Cerebellar nuclear complex (tissue), 1 donor: ENCODE measurements at regions not wholly inside any gene's neighbourhood (a gene's known extent, or its start where the extent isn't known, plus 50 kb on each side); places are given as distances from the start of the nearest gene placed in this dataset.
A peak's percentile ranks its signal among the peaks of the same experiment; 100 is the strongest.

ENCODE experiments used
- DNase-seq, 2 experiments: peaks; one replicate each; lab custom pipeline; 2025; lab: John Stamatoyannopoulos, UW

DNA sequence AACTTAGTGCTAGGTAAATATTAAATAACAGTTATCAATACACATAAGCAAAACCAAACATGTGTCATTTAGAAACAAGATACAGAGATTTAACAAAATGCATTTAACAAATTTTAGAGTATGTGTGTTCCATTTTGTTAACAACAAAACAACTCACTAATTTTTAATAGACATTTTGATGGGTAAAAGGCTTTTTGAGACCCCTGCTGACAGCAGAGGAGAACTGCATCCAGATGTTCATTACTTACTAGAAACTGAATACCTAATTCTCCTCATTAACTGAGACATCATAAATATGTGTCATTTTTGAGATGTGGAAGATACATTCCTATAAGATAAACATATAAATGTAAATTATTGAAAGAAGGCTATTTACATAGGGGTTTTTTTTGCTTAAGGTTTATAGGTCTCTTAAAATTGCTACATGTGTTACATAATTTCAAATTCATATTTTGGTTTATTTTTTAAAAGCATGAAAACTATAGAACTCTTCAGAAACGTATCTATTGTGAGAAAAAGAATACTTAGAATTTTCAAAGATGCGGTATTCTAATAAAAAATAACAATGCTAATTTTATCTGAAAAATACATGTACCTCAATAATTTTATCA lies 1009.8 kb downstream of the TUSC7 start:
- DNase-seq: no peak

GRCh38 chr3:117721866-117722265 lies 1012.3 kb downstream of the TUSC7 start:
- no peak for DNase-seq

DNA sequence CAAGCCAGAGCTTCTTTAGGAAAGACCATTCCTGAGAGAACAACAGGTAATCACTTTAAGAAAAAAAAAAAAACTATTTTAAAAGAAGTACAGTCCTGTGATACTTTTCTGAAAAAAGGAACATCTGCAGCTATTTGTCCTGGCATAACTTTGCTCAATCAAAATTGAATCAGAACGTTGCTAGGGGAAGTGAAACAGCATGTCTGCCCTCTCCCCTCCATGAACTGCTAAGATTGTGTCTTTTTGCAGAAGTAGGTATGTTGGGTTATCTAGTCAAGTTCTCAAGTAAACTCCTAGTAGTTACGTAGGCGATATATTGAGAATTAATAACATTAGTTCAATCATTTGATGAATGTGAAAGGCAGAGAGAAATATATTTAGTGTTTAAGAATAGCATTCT lies 1013.3 kb downstream of the TUSC7 start:
- DNase-seq: no peak

DNA sequence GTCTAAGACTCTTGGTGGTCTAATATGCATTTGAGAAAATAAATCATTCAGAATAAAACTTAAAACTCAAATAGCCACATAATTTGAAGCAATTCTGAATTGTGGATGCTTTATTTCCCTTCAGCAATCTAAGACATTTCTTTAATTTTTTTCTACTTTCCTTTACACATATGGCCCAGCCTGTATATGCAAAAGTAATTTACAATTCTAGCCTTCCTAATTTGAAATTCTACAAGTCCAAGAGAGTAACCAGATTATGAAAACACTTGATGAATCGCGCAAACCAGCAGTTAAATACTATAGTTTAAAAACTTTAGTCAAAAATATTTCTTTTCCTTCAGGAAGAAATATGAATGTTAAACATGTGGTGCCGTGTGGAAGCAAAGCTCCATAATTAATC lies 1014.2 kb downstream of the TUSC7 start:
- no peak for DNase-seq

DNA sequence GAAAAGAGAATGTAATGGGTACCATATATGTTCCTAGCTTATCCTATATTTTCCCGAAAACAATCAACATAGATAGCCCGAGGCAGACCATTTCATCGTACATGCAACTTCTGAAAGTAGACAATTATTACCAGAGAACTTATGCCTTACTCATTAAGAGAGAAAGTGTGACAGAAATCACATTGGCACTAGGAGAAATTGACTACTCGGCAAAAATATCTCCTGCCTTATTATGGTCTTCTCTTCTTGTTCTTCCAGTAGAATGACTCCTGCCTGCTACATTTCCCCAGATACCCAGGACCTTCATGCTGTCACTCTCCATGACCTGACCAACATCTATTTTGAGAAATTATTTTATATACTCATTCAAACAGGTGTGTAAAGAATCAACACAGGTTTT lies 1015.7 kb downstream of the TUSC7 start:
- DNase-seq: no peak

DNA sequence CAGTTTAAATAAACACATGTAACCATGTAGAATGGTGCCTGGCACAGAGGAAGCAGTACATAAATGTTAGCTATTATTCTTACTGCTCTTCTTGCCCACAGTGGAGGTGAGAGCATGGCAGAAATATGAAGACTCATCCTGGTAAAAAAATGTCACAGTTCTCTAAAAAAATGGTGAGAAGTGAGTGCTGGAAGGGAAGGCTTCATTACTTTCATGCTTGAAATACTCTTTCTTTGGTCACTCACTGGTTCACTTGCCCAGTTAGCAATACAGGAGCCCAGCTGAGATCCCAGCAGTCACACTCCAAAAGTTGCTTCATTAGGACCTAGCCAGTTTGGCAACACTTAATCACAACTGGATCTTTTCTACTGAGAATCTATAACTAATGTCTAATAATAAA lies 1017.2 kb downstream of the TUSC7 start:
- DNase-seq: no peak

GRCh38 chr3:117728226-117728625 lies 1018.6 kb downstream of the TUSC7 start:
- DNase-seq: no peak

DNA sequence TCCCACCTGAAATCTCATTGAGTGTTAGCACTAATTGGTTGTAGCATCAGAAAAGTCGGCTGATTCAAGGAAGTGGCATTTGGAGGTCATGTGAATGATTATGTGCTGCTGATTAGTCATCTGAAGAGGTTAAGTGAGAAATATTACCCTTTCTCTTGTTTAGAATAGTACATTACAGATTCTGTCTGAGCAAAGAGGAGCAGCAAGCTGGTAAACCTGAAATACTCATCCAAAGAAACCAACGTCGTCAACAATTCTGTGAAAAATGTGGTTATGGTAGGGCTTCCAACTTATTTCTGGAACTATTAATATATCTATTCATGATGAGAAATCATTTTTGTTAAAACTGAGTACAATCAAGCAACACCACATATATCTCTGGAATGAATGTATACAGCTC lies 1024.9 kb downstream of the TUSC7 start:
- DNase-seq: no peak

- no peak for DNase-seq
Measured at GRCh38 chr3:117735481-117736101, 1026.0 kb downstream of the TUSC7 start.

DNA sequence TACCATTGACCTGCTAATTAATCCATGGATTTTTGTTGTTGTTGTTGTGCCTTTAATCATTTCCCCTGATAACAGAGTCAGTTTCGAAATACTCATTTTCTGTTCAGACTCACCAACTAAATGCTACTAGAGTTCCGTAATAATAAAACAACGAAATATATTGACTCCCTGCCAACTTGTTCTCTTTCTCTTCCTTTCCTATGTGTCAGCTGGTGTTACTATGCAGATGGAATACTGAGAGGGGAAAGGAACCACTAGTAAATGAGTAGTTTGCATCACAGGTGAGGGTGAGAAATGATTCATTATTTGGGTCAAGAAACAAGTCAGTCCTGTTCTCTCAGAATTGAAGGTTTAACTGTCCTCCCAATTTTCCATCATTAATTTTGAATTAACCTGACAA lies 1027.3 kb downstream of the TUSC7 start:
- DNase-seq: no peak

- no peak for DNase-seq
Measured at GRCh38 chr3:117743993-117744392, 1034.4 kb downstream of the TUSC7 start.

DNA sequence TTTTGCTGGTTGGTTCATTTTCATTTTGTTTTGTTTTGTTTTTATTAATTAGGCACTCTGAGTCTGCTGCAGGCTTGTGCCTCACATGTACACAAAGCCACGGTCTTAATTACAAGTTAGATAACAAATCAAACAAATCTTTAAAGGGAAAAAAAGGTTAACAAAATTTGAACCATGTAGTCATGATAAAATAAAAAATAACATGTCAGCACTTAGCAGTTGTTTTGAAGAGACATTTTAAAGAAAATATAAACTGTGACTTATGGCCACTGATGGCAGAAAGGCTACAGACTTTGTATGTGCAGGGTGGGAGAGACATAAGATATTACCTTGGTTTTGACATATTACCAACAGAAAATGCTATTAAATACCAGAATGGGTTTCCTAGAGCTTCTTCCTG lies 1035.4 kb downstream of the TUSC7 start:
- no peak for DNase-seq

DNA sequence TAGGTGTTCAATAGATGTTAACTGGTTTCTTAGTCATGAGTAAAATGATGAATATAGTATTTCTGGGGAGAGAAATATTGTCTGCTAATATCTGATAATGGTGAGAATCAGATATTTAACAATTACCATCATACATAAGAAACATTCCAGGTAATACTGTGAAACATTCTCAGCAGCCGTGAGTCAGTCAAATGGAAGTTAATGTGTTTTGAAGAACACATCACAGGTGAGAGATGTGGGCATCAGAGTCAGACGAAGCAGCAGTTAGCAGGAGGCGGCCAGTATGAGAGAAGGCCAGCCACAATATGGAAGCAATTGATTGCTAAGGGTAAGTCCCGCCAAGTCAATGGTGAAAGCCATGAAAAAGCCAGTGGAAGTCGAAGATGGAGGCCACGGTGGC lies 1035.9 kb downstream of the TUSC7 start:
- no peak for DNase-seq

DNA sequence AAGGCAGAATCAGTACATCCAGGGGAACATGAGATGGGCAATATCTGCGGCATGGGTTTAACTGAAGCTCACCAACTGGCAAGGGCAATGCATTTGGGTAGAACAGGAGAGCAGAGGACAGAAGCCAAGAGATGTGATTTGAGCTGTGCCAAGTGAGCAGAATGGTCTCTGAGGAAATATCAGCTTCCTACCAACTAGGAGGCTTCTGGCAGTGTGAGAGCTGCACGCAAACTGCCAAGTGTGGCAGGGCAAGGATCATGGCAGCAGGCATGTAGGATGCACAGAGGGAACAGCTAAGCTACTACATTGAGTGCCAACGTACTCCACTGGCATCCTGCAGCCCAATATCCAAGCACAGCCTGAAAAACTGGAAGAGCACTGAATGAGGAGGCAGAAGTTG lies 1036.5 kb downstream of the TUSC7 start:
- DNase-seq: peak in 1 of 2 experiments; percentile 18

DNA sequence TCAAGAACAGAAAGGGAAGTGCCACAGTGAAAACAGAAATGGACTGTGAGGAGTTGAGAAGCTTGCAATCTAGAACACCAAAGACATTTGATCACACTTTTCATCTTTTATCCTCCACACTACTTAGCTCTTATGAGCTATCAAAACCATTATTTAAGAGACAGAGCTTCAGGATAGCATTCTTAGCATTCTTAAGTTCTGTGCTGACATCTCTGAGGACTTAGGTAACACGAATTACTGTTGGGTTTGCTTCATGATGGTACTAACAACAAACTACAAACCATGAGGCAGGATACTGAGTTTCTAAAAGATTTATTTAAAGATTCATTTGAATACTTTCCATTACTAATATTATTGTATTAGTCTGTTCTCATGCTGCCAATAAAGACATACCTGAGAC lies 1038.6 kb downstream of the TUSC7 start:
- DNase-seq: no peak

DNA sequence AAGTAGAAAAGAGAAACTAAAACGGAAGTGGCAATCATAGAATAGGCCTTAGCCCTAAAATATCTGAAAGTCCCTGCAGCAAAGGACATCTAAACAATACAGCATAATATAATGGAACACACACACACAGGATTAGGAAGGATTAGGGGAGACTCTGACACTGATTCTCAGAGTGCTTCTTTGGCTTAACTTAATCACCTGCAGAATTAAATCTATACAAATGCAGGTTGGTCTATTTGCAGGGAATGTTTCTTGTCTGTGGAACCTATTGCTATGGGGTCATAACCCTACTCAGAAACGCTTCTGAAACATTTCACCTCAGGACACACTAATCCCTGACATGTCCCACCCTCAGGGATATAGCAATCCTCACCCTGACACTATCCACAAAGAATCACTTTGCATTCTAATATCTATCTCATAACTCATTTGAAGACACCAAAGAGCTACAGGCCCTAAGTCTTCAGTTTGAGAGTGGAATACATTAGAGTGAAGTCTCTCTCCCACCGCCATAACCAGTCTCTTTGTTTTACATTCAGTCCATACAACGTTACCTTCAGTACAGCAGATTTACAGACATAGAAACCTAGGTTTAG lies 1041.2 kb downstream of the TUSC7 start:
- no peak for DNase-seq

DNA sequence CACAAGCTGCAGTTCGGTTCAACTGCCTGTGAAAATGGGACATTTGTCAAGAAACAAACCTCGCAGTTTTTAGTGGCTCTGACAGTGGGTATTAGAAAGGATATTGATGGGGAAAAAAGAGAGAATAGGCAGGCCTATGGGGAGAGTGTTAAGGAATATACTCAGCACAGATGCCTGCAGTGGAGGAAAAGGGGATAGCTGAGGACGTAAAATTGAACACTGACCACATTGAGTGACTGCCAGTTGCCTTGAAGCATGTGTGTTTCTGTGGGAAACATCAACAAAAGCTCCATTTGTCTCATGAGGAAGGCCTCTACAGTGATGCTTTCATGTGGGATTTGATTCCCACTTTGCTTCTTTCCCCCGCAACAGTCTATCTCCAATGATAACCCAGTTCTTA lies 1042.1 kb downstream of the TUSC7 start:
- no peak for DNase-seq

DNA sequence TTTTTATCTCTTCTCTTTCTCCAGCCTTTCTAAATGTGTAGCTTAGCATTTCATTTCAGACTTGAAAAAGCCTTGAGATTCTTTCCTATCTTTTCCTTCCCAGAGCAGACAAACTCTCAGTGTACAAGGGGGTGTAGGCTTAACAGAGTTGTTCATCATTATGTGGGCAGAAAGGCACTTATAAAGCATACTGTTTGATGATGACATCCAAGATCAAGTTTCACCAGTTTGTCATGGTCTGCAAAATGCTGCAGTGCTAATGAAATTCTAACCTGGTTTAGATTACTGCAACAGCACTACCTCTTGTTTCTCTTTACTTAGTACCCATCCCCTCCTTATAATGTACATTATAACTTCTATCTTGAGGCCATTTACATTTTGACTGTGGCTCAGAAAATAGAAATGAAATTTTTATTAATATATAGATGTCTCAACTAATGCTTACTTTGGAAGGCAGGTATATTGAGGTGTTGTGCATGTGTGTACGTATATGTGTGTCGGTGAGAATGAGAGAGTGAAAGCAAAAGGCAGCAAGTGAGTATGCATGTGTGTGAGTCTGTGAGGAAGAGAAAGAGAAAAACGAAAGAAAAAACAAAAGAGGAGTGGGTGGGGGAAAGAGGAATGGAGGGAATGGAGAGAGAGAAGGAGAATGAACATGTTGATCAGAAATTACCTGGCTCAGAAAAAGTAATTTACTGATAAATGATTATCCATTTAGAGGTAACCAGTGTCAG lies 1043.6 kb downstream of the TUSC7 start:
- DNase-seq: no peak

DNA sequence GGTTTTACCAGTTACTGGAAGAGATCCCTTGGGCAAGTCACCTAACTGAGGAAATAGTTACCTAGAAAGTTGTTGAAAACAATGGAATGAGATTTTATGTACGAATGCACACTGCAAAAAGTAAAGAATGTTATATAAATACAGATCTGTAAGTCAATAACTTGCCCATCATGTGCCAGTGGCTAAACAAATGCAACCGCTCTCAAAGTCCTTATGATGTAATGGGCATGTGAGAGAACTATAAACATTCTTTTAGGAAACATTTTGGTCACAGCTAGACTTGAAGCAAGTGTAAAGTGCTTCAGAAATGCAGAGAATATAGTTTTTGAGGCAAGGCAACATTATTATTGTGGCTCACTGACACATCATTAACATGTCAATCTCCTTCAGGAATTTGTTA lies 1044.5 kb downstream of the TUSC7 start:
- DNase-seq: no peak

DNA sequence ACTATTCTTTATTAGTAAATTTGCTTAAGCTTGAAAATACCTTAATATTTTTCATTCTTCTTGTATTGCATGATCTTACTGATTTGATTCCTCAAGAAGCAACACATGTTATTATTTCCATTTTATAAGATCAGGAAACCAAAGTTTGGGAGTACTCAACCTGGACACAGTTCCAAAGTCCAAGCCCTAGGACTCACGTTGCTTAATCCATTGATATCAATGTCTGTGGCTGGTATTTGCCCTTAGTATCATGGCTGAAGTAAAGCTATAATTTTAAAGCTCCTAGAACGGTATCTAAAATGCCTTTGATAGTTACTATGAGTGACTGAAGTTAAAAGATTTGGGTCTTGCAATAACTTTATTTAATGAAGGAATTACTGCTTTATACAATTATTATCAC lies 1045.3 kb downstream of the TUSC7 start:
- DNase-seq: no peak

GRCh38 chr3:117756563-117756962 lies 1047.0 kb downstream of the TUSC7 start:
- peak; percentile 4 to 23 for DNase-seq

DNA sequence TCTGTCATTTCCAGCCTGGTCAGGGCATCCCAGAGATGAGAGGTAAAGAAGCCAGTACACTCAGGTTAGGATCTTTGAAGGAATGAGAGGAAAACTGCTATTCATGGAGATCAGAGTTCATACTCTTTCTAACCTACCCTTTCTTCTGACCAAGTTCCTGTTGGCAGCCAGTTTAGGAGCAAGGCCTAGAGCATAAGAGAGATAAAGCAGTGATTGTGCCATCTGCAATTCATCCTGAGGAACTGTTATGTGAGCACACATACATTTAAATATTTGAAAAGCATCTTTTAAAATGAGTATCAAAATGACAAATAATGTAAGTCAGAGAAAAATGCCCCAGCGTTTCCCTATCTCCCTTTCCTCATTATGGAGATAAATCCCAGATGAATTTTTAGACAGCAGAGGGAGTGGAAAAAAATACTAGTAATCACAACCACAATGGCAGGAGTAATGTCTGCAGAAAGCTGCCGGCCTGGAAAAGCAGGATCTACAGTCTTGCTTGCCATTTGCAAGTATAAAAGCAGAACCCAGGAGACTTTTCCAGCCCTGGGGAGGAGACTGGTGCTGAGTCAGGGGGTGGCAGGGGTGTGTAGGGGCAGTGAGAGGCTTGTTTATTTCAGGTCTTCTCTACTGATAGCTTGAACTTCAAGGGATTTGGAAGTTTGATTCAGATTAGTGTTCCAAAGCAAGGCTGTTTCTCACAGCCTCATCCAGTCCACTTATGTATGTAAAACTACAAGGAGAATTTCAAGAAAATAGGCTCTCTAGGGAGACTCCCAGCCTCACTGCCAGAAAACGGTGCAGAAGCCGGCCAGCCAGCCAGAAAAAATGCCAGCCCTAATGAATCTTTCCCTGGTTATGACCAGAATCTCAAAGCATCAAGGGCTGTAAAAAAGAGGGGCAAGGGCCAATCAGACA lies 1052.4 kb downstream of the TUSC7 start:
- no peak for DNase-seq
